A549 (cell line): ENCODE measurements at regions not wholly inside any gene's neighbourhood (a gene's known extent, or its start where the extent isn't known, plus 50 kb on each side); places are given as distances from the start of the nearest gene placed in this dataset.

Source experiments
- ATAC-seq, 2 experiments: fragments of 200-7000 bp in 1 of 2; fragments of >200 bp in 1 of 2; cut with Nextera tagmentation in 1 of 2; cut with Tn5 transposase in 1 of 2; 3 replicates each; pipeline versions ENCODE4 v1.8.0 to v1.9.1; 2018 to 2020; ENCODE audit warnings: mild to moderate bottlenecking in 1 of 2, moderate library complexity in 1 of 2
- CTCF ChIA-PET: fragments of 300-600 bp; sonication (Branson Sonifier 250); formaldehyde crosslinking; extraction: SDS; loops from one replicate; lab custom pipeline; 2021; ENCODE audit warnings: antibody characterized with exemption, inconsistent platforms; lab: Yijun Ruan, JAX
- POLR2A ChIA-PET: fragments of 350-600 bp; formaldehyde crosslinking; extraction: SDS; loops from one replicate; lab custom pipeline; 2021; ENCODE audit warnings: antibody characterized with exemption, inconsistent platforms; lab: Yijun Ruan, JAX
- DNase-seq, 2 experiments: peaks; one replicate each; pipeline versions ENCODE4 v3.0.0 to v3.0.0-alpha.2; 2011 to 2016; ENCODE audit warnings: low read depth in 1 of 2, low spot score in 1 of 2
- FAIRE-seq: peaks from 2 replicates; lab custom pipeline; 2011; peaks lifted over from hg19 to GRCh38; lab: Jason Lieb, UNC
- H3K27ac ChIP-seq, 2 experiments: fragments of >200 bp; sonication (Bioruptor Twin); formaldehyde crosslinking; 3 replicates each; pipeline ENCODE4 v1.5.1; 2016 to 2017
- H3K4me1 ChIP-seq: fragments of >200 bp; sonication (Bioruptor Twin); formaldehyde crosslinking; 3 replicates; pipeline ENCODE4 v1.6.1; 2016
- H3K4me2 ChIP-seq: fragments of >200 bp; sonication (Bioruptor Twin); formaldehyde crosslinking; 3 replicates; pipeline ENCODE4 v1.6.1; 2016
- H3K4me3 ChIP-seq: fragments of >200 bp; sonication (Bioruptor Twin); formaldehyde crosslinking; 3 replicates; pipeline ENCODE4 v1.5.1; 2016
- H3K9me3 ChIP-seq: fragments of >200 bp; sonication (Bioruptor Twin); formaldehyde crosslinking; 3 replicates; pipeline ENCODE4 v1.6.1; 2016
- CHD2 ChIP-seq: fragments of 150-350 bp; IDR thresholded peaks from 2 replicates; pipeline ENCODE4 v1.6.1; 2014; ENCODE audit warnings: low read length; ENCODE audit not compliant: partially characterized antibody
- EHF ChIP-seq: fragments of 250-450 bp; sonication (Bioruptor Pico); IDR thresholded peaks from 2 replicates; pipeline ENCODE4 v1.5.0; 2020; ENCODE audit warnings: mild to moderate bottlenecking
- EP300 ChIP-seq, 2 experiments: fragments of >200 bp; sonication (Bioruptor Twin); formaldehyde crosslinking; IDR thresholded peaks; 2 replicates in 1 of 2; 3 replicates in 1 of 2; pipeline ENCODE4 v1.6.1; 2016 to 2017
- FOSB ChIP-seq: fragments of 250-450 bp; sonication (Bioruptor Pico); IDR thresholded peaks from 2 replicates; pipeline ENCODE4 v1.5.0; 2020; ENCODE audit warnings: mild to moderate bottlenecking, moderate library complexity
- FOSL2 ChIP-seq, 2 experiments: fragments of 450-650 bp in 1 of 2; fragments of >200 bp in 1 of 2; sonication (Bioruptor Twin) in 1 of 2; formaldehyde crosslinking; IDR thresholded peaks; 2 replicates each; pipeline versions ENCODE4 v1.5.0 to v1.6.1; 2016 to 2020; ENCODE audit warnings: mild to moderate bottlenecking in 1 of 2, moderate library complexity in 1 of 2
- HEYL ChIP-seq: fragments of 250-450 bp; sonication (Bioruptor Pico); IDR thresholded peaks from 2 replicates; pipeline ENCODE4 v1.8.0; 2021; ENCODE audit warnings: mild to moderate bottlenecking, moderate library complexity
- MAFK ChIP-seq: fragments of 450-650 bp; IDR thresholded peaks from 2 replicates; pipeline ENCODE4 v1.6.1; 2014; ENCODE audit not compliant: partially characterized antibody
- MAZ ChIP-seq: fragments of 150-350 bp; IDR thresholded peaks from 2 replicates; pipeline ENCODE4 v1.6.1; 2014; ENCODE audit warnings: antibody characterized with exemption, low read depth, low read length, borderline replicate concordance
- MYC ChIP-seq: IDR thresholded peaks from 2 replicates; pipeline ENCODE4 v1.6.1; 2012; ENCODE audit warnings: mild to moderate bottlenecking, inconsistent platforms, low read length, improper control_type of control experiment, borderline replicate concordance
- NFE2L2 ChIP-seq: fragments of 150-350 bp; conservative IDR thresholded peaks from 2 replicates; pipeline ENCODE4 v1.6.1; 2014; ENCODE audit warnings: low read length
- NPAS2 ChIP-seq: fragments of 250-450 bp; sonication (Bioruptor Pico); IDR thresholded peaks from 2 replicates; pipeline ENCODE4 v1.8.0; 2022; ENCODE audit warnings: mild to moderate bottlenecking, moderate library complexity, borderline replicate concordance
- NR3C1 ChIP-seq: fragments of >200 bp; sonication (Bioruptor Twin); formaldehyde crosslinking; IDR thresholded peaks from 3 replicates; pipeline ENCODE4 v1.6.1; 2017
- PHF8 ChIP-seq: fragments of 200-600 bp; sonication (generic); IDR thresholded peaks from 2 replicates; pipeline ENCODE4 v1.6.1; 2016; ENCODE audit warnings: low read depth, mild to moderate bottlenecking, antibody characterized with exemption, moderate library complexity, borderline replicate concordance
- POLR2A ChIP-seq: IDR thresholded peaks from 2 replicates; pipeline ENCODE4 v1.6.1; 2012; ENCODE audit warnings: mild to moderate bottlenecking, low read length
- RAD21 ChIP-seq, 2 experiments: fragments of >200 bp in 1 of 2; sonication (Bioruptor Twin) in 1 of 2; formaldehyde crosslinking in 1 of 2; IDR thresholded peaks in 1 of 2; conservative IDR thresholded peaks in 1 of 2; 2 replicates in 1 of 2; 3 replicates in 1 of 2; pipeline ENCODE4 v1.6.1; 2012 to 2018; ENCODE audit warnings: inconsistent platforms in 1 of 2
- SMC3 ChIP-seq: fragments of >200 bp; sonication (Bioruptor Twin); formaldehyde crosslinking; IDR thresholded peaks from 3 replicates; pipeline ENCODE4 v1.6.1; 2018; ENCODE audit warnings: inconsistent platforms
- TFCP2L1 ChIP-seq: fragments of 250-450 bp; sonication (Bioruptor Pico); IDR thresholded peaks from 2 replicates; pipeline ENCODE4 v1.5.0; 2021; ENCODE audit warnings: mild to moderate bottlenecking
- ZFP36 ChIP-seq: fragments of 450-650 bp; IDR thresholded peaks from 2 replicates; pipeline ENCODE4 v1.6.1; 2014; ENCODE audit warnings: borderline replicate concordance; ENCODE audit not compliant: partially characterized antibody
- WGBS: methylation state at CpG from one replicate; pipeline ENCODE4 v1.1.6; 2017; ENCODE audit errors: missing lambda C conversion rate; 5-methylcytosine and 5-hydroxymethylcytosine counted together
- TF ChIP-seq, protein P1 (sequence below): fragments of >200 bp; sonication (Bioruptor Twin); formaldehyde crosslinking; IDR thresholded peaks from 3 replicates; pipeline ENCODE4 v1.5.1; 2016
- TF ChIP-seq, protein P2 (sequence below): fragments of 200-600 bp; sonication (generic); IDR thresholded peaks from 2 replicates; pipeline ENCODE4 v1.6.1; 2016; ENCODE audit warnings: antibody characterized with exemption, mild to moderate bottlenecking, moderate library complexity
- TF ChIP-seq, protein P3 (sequence below): IDR thresholded peaks from 2 replicates; pipeline ENCODE4 v1.6.1; 2012; ENCODE audit warnings: low read depth, borderline replicate concordance
- TF ChIP-seq, protein P4 (sequence below): fragments of 150-350 bp; IDR thresholded peaks from 2 replicates; pipeline ENCODE4 v1.6.1; 2014; ENCODE audit warnings: low read depth, mild to moderate bottlenecking, low read length

DNA sequence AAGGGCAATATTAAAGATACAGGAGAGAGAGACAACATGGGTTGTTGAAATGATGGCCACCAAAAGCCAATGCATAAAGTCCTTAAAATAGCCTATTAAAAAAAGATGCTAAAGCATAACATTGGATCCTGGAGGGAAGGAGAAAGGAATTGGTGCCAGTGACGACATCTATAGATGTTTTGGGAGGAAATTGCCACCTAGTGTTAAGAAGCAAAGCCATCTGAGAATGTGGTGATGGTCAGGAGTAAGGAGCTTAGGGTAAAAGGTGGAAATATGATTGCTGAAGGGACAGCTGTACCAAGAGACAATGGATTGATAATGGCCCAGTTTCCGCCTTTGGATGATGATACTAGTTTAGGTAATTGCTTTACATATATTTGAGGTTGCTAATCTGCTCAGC lies 85.1 kb downstream of the TMEM30B start:
- no peak for DNase-seq
- Histone ChIP-seq H3K9me3 (no peaks in the 10 kb centered on the region), H3K4me2 (no peak overlapping the region), H3K27ac (no peak overlapping the region), H3K4me1 (0 out of 3 replicates have a peak, but pooled peaks cover 6% of the 10 kb centered on the region), H3K4me3 (no peak overlapping the region)
- no peak for ATAC-seq
- TF ChIP-seq, protein P1, sequence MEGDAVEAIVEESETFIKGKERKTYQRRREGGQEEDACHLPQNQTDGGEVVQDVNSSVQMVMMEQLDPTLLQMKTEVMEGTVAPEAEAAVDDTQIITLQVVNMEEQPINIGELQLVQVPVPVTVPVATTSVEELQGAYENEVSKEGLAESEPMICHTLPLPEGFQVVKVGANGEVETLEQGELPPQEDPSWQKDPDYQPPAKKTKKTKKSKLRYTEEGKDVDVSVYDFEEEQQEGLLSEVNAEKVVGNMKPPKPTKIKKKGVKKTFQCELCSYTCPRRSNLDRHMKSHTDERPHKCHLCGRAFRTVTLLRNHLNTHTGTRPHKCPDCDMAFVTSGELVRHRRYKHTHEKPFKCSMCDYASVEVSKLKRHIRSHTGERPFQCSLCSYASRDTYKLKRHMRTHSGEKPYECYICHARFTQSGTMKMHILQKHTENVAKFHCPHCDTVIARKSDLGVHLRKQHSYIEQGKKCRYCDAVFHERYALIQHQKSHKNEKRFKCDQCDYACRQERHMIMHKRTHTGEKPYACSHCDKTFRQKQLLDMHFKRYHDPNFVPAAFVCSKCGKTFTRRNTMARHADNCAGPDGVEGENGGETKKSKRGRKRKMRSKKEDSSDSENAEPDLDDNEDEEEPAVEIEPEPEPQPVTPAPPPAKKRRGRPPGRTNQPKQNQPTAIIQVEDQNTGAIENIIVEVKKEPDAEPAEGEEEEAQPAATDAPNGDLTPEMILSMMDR = peak; percentile 7; the same call in 2 of the 3 replicates
- peak; percentile 23 to 40; a peak in 1 of 5 replicates for TF ChIP-seq RAD21 (conservative IDR thresholded peaks at IDR 0.05 in 1 of 2, IDR thresholded peaks at IDR 0.05 in 1 of 2)
- 0 out of 3 replicates have a peak, but pooled peaks have one; percentile 20 for TF ChIP-seq SMC3
- no peak for TF ChIP-seq FOSL2 (IDR thresholded peaks at IDR 0.05)
- TF ChIP-seq FOSL2 (CRISPR knock-in tag; IDR thresholded peaks at IDR 0.05) = no peak
- WGBS = 88% methylated on average over 2 of the region's 2 CpGs
- ChIA-PET CTCF (interaction anchor here (0.8 kb wide), 2 partner anchors 173 to 448 kb away, joined by 3 read pairs; no protein-coding TSS in a partner anchor), POLR2A (no interaction called here)
- no peak for FAIRE-seq

DNA sequence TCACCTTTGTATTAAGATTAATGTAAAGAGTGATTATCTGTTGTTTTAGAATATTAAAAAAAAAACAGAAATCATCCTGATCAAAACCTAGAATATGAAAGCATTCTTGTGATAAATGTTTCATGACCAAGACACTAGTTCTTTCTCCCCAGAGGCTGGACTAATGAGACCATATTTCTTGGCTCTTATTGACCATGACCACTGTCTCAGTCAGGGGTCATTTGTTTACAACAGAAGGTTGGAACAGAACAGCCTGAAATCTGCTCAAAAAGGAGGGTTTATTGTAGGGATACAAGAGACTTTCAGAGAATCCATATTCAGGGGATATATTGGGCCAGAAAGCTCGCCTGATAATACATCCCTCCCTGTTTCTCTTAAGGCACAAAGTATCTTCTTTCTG lies 87.7 kb downstream of the TMEM30B start:
- no peak for TF ChIP-seq FOSB (CRISPR knock-in tag)
- TF ChIP-seq MAZ = no peak
- TF ChIP-seq TFCP2L1 (CRISPR knock-in tag) = no peak
- TF ChIP-seq FOSL2 (IDR thresholded peaks at IDR 0.05) = no peak
- no peak for TF ChIP-seq FOSL2 (CRISPR knock-in tag; IDR thresholded peaks at IDR 0.05)
- no peak for TF ChIP-seq NFE2L2
- no peak for TF ChIP-seq CHD2
- H3K4me3 ChIP-seq = no peak overlapping the region
- WGBS = 89% methylated on average over 1 of the region's 1 CpG
- H3K27ac ChIP-seq = peak overlapping the region in 1 of 2 experiments; percentile 40; a peak in 1 of 6 replicates
- no peaks in the 10 kb centered on the region for H3K9me3 ChIP-seq
- peaks cover 16% of the 10 kb centered on the region; the same call in 2 of the 3 replicates for H3K4me1 ChIP-seq
- no peak overlapping the region for H3K4me2 ChIP-seq
- FAIRE-seq (peak; percentile 28), ATAC-seq (no peak), DNase-seq (no peak)
- ChIA-PET CTCF (no interaction called here), POLR2A (no interaction called here)

DNA sequence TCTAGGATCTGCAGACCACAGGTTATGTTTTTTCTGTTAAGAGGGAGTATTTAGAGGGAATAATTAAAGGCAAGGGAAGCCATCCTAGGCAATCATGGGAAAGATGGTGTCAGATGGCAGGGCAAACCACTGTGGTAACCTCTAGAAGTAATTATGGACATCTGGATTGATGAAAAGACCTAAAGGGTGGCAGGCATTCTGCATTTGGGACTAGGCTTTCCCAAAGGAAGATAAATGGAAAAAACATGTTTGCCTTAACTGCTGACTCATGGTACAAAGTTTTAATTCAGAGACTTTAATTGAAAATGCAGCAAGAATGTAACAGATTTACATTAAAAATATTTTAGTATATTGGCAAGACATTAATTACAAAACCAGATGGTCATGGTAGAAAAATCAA lies 88.1 kb downstream of the TMEM30B start:
- Histone ChIP-seq H3K4me2 (no peak overlapping the region), H3K4me3 (no peak overlapping the region), H3K4me1 (peaks cover 17% of the 10 kb centered on the region; the same call in 2 of the 3 replicates), H3K9me3 (no peaks in the 10 kb centered on the region), H3K27ac (peak overlapping the region in 1 of 2 experiments; percentile 57; a peak in 3 of 6 replicates)
- no peak for DNase-seq
- peak; percentile 42; the same call in 1 of the 2 replicates for TF ChIP-seq NFE2L2
- peak; percentile 58 for TF ChIP-seq MAFK
- no peak for TF ChIP-seq CHD2
- POLR2A ChIA-PET = no interaction called here
- ATAC-seq = no peak
- CTCF ChIA-PET = no interaction called here
- no peak for FAIRE-seq

DNA sequence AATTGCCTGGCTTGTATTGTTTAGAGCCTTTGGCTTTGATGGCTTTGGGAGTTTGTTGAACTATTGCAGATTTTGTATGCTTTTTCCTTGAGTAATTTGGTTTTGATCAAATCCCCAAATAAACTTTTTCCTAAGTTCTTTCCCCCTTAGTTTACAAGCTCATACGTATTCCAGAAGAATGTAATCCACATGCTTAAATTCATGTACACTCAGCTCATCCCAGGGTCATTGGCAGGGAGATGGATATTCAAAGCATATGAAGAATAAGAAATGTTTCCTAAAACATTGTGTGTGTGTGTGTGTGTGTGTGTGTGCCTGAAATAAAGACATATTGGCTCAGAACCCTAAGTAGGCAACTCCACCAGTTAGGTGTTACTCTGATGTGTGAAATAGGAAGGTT lies 89.4 kb downstream of the TMEM30B start:
- H3K27ac ChIP-seq = no peak overlapping the region
- H3K4me3 ChIP-seq = no peak overlapping the region
- FAIRE-seq = no peak
- POLR2A ChIA-PET = no interaction called here
- DNase-seq = no peak
- CTCF ChIA-PET = interaction anchor here (0.9 to 1.5 kb wide), 2 partner anchors 89 to 566 kb away, joined by 3 to 5 read pairs; no protein-coding TSS in a partner anchor
- H3K4me2 ChIP-seq = no peak overlapping the region
- TF ChIP-seq EHF (no peak), HEYL (CRISPR knock-in tag) (no peak), PHF8 (no peak), EP300 (IDR thresholded peaks at IDR 0.05) (no peak), NFE2L2 (no peak), MYC (no peak), TFCP2L1 (CRISPR knock-in tag) (no peak), SMC3 (no peak), POLR2A (no peak), ZFP36 (no peak), NPAS2 (CRISPR knock-in tag) (no peak), NR3C1 (no peak)
- TF ChIP-seq, protein P2, sequence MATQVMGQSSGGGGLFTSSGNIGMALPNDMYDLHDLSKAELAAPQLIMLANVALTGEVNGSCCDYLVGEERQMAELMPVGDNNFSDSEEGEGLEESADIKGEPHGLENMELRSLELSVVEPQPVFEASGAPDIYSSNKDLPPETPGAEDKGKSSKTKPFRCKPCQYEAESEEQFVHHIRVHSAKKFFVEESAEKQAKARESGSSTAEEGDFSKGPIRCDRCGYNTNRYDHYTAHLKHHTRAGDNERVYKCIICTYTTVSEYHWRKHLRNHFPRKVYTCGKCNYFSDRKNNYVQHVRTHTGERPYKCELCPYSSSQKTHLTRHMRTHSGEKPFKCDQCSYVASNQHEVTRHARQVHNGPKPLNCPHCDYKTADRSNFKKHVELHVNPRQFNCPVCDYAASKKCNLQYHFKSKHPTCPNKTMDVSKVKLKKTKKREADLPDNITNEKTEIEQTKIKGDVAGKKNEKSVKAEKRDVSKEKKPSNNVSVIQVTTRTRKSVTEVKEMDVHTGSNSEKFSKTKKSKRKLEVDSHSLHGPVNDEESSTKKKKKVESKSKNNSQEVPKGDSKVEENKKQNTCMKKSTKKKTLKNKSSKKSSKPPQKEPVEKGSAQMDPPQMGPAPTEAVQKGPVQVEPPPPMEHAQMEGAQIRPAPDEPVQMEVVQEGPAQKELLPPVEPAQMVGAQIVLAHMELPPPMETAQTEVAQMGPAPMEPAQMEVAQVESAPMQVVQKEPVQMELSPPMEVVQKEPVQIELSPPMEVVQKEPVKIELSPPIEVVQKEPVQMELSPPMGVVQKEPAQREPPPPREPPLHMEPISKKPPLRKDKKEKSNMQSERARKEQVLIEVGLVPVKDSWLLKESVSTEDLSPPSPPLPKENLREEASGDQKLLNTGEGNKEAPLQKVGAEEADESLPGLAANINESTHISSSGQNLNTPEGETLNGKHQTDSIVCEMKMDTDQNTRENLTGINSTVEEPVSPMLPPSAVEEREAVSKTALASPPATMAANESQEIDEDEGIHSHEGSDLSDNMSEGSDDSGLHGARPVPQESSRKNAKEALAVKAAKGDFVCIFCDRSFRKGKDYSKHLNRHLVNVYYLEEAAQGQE = no peak
- TF ChIP-seq, protein P3, sequence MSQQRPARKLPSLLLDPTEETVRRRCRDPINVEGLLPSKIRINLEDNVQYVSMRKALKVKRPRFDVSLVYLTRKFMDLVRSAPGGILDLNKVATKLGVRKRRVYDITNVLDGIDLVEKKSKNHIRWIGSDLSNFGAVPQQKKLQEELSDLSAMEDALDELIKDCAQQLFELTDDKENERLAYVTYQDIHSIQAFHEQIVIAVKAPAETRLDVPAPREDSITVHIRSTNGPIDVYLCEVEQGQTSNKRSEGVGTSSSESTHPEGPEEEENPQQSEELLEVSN = no peak
- TF ChIP-seq, protein P4, sequence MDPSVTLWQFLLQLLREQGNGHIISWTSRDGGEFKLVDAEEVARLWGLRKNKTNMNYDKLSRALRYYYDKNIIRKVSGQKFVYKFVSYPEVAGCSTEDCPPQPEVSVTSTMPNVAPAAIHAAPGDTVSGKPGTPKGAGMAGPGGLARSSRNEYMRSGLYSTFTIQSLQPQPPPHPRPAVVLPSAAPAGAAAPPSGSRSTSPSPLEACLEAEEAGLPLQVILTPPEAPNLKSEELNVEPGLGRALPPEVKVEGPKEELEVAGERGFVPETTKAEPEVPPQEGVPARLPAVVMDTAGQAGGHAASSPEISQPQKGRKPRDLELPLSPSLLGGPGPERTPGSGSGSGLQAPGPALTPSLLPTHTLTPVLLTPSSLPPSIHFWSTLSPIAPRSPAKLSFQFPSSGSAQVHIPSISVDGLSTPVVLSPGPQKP = no peak
- no peak for ATAC-seq
- 87% methylated on average over 1 of the region's 1 CpG for WGBS
- peaks cover 26% of the 10 kb centered on the region for H3K4me1 ChIP-seq
- H3K9me3 ChIP-seq = no peaks in the 10 kb centered on the region
